ENCODE measurements at regions not wholly inside any gene's neighbourhood (a gene's known extent, or its start where the extent isn't known, plus 50 kb on each side); places are given as distances from the start of the nearest gene placed in this dataset.
"Not testable (repeated sequence)": the region's sequence is repeated elsewhere in the genome, so short reads cannot be mapped to it uniquely, and the experiment has no call there.

- not testable (repeated sequence) for TF ChIP-seq GABPA (IDR thresholded peaks at IDR 0.05; ENCODE audit: borderline replicate concordance, insufficient read depth, low read length); JUND (IDR thresholded peaks at IDR 0.05; ENCODE audit: low read length); CREB1 (IDR thresholded peaks at IDR 0.05); EP300 (IDR thresholded peaks at IDR 0.05; ENCODE audit: borderline replicate concordance in 1 of 2, low read depth in 2 of 2, low read length in 2 of 2); CHD2 (IDR thresholded peaks at IDR 0.05; ENCODE audit: low read length); E2F6 (IDR thresholded peaks at IDR 0.05); CTCF (IDR thresholded peaks at IDR 0.05; ENCODE audit: control extremely low read depth in 1 of 3, insufficient read depth in 1 of 3, low read depth in 1 of 3, low read length in 3 of 3); JUN (IDR thresholded peaks at IDR 0.05; ENCODE audit: low read depth, low read length)
Observed at GRCh38 chr7:149572920-149573319, 75.3 kb upstream of the ZNF746 start.

All from H1 (cell line).